Suprapubic skin (tissue), 4 donors: ENCODE measurements at regions not wholly inside any gene's neighbourhood (a gene's known extent, or its start where the extent isn't known, plus 50 kb on each side); places are given as distances from the start of the nearest gene placed in this dataset.

Experiments
- DNase-seq, 2 donors: peaks; one replicate each; pipeline ENCODE4 v3.0.0-alpha.2; 2019; ENCODE audit warnings: low spot score in 2 of 2
- H3K27ac ChIP-seq: fragments of 200-600 bp; sonication (generic); one replicate; pipeline ENCODE4 v1.5.1; 2019
- H3K27me3 ChIP-seq: fragments of 200-600 bp; sonication (generic); one replicate; pipeline ENCODE4 v1.5.1; 2019
- H3K36me3 ChIP-seq: fragments of 200-600 bp; sonication (generic); one replicate; pipeline ENCODE4 v1.5.1; 2019
- H3K4me1 ChIP-seq: fragments of 200-600 bp; sonication (generic); one replicate; pipeline ENCODE4 v1.5.1; 2019
- H3K4me3 ChIP-seq: fragments of 200-600 bp; sonication (generic); one replicate; pipeline ENCODE4 v1.5.1; 2019; ENCODE audit warnings: mild to moderate bottlenecking
- H3K9me3 ChIP-seq: fragments of 200-600 bp; sonication (generic); one replicate; pipeline ENCODE4 v1.5.1; 2019
- EP300 ChIP-seq: sonication (generic); formaldehyde crosslinking; IDR thresholded peaks from one replicate; pipeline ENCODE4 v1.6.1; 2017; ENCODE audit warnings: antibody characterized with exemption
- POLR2A ChIP-seq, 2 donors: fragments of 450-650 bp; IDR thresholded peaks; one replicate each; pipeline ENCODE4 v1.6.1; 2017; ENCODE audit warnings: antibody characterized with exemption in 2 of 2, mild to moderate bottlenecking in 2 of 2, moderate library complexity in 2 of 2
- POLR2AphosphoS5 ChIP-seq, 3 donors: sonication (generic); formaldehyde crosslinking; IDR thresholded peaks; one replicate each; pipeline ENCODE4 v1.6.1; 2017; ENCODE audit warnings: antibody characterized with exemption in 3 of 3
- WGBS: methylation state at CpG from one replicate; pipeline ENCODE4 v1.1.5; 2018; 5-methylcytosine and 5-hydroxymethylcytosine counted together
- TF ChIP-seq, protein P1 (sequence below), 2 donors: fragments of 200-600 bp in 1 of 2; fragments of 450-650 bp in 1 of 2; sonication (generic) in 1 of 2; IDR thresholded peaks; one replicate each; pipeline ENCODE4 v1.5.1; 2016 to 2019; ENCODE audit warnings: antibody characterized with exemption in 2 of 2, mild to moderate bottlenecking in 1 of 2, moderate library complexity in 1 of 2

DNA sequence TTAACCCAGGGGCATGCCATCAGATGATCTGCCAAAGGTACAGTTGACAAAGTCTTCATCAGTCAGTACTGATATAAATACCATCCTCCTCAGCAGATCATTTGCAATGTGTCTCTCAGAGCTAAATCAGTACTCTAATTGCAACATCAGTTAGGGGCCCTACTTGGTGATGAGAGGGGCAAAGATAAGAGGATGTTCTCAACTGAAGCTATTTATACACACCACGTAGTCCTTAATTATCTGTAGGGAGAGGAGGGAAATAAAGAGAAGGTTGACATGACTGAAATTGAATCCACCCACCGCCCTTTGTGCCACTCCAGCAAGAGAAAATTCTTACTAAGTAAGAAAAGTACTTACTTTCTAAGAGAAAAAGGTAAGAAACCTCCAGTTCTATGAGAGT lies 157.8 kb upstream of the NUDT4 start:
- Histone ChIP-seq H3K9me3 (no peaks in the 10 kb centered on the region), H3K4me1 (peaks cover 10% of the 10 kb centered on the region), H3K4me3 (no peak overlapping the region), H3K27ac (no peak overlapping the region), H3K27me3 (no peaks in the 10 kb centered on the region), H3K36me3 (no peaks in the 10 kb centered on the region)
- 80% methylated on average over 2 of the region's 2 CpGs for WGBS
- DNase-seq, result no peak
- TF ChIP-seq POLR2A (IDR thresholded peaks at IDR 0.05) (no peak), POLR2AphosphoS5 (IDR thresholded peaks at IDR 0.05) (no peak)
- TF ChIP-seq, protein P1, sequence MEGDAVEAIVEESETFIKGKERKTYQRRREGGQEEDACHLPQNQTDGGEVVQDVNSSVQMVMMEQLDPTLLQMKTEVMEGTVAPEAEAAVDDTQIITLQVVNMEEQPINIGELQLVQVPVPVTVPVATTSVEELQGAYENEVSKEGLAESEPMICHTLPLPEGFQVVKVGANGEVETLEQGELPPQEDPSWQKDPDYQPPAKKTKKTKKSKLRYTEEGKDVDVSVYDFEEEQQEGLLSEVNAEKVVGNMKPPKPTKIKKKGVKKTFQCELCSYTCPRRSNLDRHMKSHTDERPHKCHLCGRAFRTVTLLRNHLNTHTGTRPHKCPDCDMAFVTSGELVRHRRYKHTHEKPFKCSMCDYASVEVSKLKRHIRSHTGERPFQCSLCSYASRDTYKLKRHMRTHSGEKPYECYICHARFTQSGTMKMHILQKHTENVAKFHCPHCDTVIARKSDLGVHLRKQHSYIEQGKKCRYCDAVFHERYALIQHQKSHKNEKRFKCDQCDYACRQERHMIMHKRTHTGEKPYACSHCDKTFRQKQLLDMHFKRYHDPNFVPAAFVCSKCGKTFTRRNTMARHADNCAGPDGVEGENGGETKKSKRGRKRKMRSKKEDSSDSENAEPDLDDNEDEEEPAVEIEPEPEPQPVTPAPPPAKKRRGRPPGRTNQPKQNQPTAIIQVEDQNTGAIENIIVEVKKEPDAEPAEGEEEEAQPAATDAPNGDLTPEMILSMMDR (IDR thresholded peaks at IDR 0.05), result no peak

DNA sequence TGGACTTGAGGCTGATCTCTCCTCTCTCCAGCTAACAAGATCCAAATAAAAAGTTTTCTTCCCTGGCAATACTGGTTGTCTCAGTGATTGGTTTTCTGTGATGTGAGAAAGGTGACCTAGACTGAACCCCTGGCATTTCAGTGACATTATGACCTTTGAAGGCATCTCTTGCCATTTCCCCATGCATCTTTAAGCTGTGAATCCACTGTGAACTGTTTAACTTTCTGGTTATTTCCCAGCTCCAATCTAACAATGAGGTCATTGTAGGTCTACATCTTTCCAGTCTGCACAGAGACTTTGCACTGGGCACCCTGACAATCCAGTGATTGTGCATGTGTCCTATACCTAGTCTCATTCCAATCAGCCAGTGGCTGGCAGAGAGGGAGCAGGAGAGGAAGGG lies 155.9 kb upstream of the NUDT4 start:
- H3K9me3 ChIP-seq, result no peaks in the 10 kb centered on the region
- no peak for DNase-seq
- H3K36me3 ChIP-seq, result no peaks in the 10 kb centered on the region
- TF ChIP-seq POLR2AphosphoS5 (IDR thresholded peaks at IDR 0.05) (no peak), EP300 (no peak), POLR2A (IDR thresholded peaks at IDR 0.05) (no peak)
- TF ChIP-seq, protein P1 (IDR thresholded peaks at IDR 0.05), result no peak
- H3K27ac ChIP-seq, result no peak overlapping the region
- peaks cover 10% of the 10 kb centered on the region for H3K4me1 ChIP-seq
- no peaks in the 10 kb centered on the region for H3K27me3 ChIP-seq
- H3K4me3 ChIP-seq, result no peak overlapping the region

DNA sequence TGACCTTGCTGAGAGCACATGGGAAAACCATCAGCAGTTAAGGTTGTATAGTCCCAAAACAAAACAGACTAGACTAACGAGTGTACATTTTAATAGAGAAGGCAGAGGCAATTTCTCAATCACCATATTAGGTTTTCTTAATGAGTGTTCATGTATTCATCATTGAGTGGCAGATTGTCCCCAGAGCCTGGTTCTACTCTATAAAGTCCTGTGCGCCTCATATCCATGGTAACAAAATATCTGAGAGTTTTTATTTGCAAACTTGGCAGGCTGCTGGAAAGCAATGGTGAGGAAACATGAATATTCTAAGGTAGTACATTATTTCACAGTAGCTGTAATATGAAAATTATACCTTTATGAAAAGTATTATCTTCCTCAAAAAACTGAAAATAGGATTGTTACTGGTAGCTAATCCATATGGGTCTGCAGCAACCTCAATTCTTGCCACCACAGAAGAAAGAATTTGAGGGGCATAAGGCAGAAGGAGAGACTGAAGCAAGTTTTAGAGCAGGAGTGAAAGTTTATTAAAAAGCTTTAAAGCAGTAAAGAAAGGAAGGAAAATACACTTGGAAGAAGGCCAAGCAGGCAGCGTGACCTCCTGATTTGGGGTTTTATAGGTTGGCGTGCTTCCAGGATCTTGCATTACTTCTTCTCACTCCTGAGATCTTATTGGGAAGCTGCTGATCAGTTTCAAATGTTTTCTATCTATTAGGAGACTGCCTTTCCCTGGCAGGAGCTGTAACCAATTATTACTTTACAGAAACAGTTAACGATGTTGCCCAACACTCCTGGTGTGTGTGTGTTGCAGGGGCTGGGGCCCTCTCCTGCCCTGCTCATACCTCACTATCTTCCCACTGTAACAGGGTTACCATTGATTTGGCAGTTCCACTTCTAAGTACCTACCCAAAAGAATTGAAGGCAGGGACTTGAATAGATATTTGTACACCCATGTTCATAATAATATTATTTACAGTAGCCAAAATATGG lies 154.0 kb upstream of the NUDT4 start:
- Histone ChIP-seq H3K9me3 (no peaks in the 10 kb centered on the region), H3K4me3 (no peak overlapping the region), H3K27ac (no peak overlapping the region), H3K4me1 (peaks cover 10% of the 10 kb centered on the region), H3K27me3 (no peaks in the 10 kb centered on the region), H3K36me3 (no peaks in the 10 kb centered on the region)
- DNase-seq, result no peak
- no peak for TF ChIP-seq POLR2AphosphoS5 (IDR thresholded peaks at IDR 0.05)
- TF ChIP-seq, protein P1 (IDR thresholded peaks at IDR 0.05), result no peak
- TF ChIP-seq POLR2A (IDR thresholded peaks at IDR 0.05), result no peak
- TF ChIP-seq EP300, result no peak
- WGBS, result 26% methylated on average over 5 of the region's 5 CpGs

DNA sequence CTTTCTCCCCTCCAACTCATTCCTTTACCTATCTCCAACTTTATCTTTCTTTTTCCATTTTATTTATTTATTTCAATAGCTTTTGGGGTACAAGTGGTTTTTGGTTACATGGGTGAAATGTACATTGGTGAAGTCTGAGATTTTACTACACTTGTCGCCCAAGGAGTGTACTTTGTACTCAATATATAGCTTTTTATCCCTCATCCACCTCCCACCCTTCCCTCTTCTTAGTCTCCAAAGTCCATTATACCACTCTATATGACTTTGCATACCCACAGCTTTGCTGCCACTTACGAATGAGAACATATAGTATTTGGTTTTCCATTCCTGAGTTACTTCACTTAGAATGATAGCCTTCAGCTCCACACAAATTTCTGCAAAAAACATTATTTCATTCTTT lies 152.6 kb upstream of the NUDT4 start:
- Histone ChIP-seq H3K36me3 (no peaks in the 10 kb centered on the region), H3K4me1 (peaks cover 10% of the 10 kb centered on the region), H3K27ac (no peak overlapping the region), H3K4me3 (no peak overlapping the region), H3K27me3 (no peaks in the 10 kb centered on the region), H3K9me3 (no peaks in the 10 kb centered on the region)
- DNase-seq, result no peak
- TF ChIP-seq POLR2AphosphoS5 (IDR thresholded peaks at IDR 0.05) (no peak), EP300 (no peak), POLR2A (IDR thresholded peaks at IDR 0.05) (no peak)
- TF ChIP-seq, protein P1 (IDR thresholded peaks at IDR 0.05), result no peak
- WGBS, result 96% methylated on average over 2 of the region's 2 CpGs

DNA sequence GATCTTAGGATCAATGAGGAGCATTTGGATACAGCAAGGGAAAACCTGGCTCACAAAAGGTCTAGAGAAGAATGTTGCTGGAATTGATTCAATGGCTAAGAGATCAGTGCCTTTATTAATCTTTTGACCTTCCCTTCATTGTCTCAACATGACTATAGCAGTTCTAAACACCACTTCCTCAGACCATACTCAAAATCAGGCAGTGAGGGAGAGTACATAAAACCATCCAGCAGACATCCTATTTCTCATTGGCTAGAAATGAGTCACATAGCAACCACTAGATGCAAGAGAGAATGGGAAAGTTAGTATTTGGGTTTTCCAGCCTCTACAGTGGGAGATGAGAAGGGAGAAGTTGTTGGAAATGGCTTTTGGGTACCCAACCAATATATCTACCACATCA lies 151.4 kb upstream of the NUDT4 start:
- no peak for DNase-seq
- no peaks in the 10 kb centered on the region for H3K27me3 ChIP-seq
- H3K9me3 ChIP-seq, result no peaks in the 10 kb centered on the region
- H3K36me3 ChIP-seq, result no peaks in the 10 kb centered on the region
- H3K4me1 ChIP-seq, result peaks cover 10% of the 10 kb centered on the region
- H3K4me3 ChIP-seq, result no peak overlapping the region
- no peak overlapping the region for H3K27ac ChIP-seq
- TF ChIP-seq POLR2AphosphoS5 (IDR thresholded peaks at IDR 0.05) (no peak), EP300 (no peak), POLR2A (IDR thresholded peaks at IDR 0.05) (no peak)
- TF ChIP-seq, protein P1 (IDR thresholded peaks at IDR 0.05), result no peak
